ENCODE measurements at regions not wholly inside any gene's neighbourhood (a gene's known extent, or its start where the extent isn't known, plus 50 kb on each side); places are given as distances from the start of the nearest gene placed in this dataset.

DNA sequence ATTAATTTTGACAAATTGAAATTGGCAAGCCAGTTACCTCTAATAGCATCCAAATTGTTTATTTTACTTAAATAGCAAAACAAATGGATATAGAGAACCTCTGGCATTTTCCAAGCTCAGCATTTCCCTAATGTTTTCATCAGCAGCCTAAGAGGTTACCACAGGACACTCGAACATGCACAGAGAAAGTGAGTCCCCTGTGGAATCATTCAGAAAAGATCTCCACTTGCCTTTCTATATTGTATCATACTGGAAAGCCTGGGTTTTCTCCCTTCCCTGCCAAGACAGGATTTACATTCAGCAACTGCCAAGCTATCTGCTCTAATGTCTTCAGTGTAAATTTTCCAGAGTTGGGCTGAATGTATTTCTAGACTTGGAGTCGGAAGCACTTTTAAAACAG lies 188.9 kb downstream of the KCTD12 start:
- no peaks in the 10 kb centered on the region for H3K27me3 ChIP-seq (ENCODE audit: insufficient read depth, poor library complexity, severe bottlenecking)
- no peak overlapping the region for H3K4me3 ChIP-seq (replicated peaks; ENCODE audit: insufficient read depth, low read length)
- no peak for DNase-seq (ENCODE audit: low read depth in 1 of 2, low spot score in 1 of 2)
- TF ChIP-seq POLR2AphosphoS5 (IDR thresholded peaks at IDR 0.05; ENCODE audit: low read depth): no peak
- no peak for TF ChIP-seq REST (IDR thresholded peaks at IDR 0.05; ENCODE audit: insufficient replicate concordance, low read depth)
- TF ChIP-seq SPI1 (IDR thresholded peaks at IDR 0.05; ENCODE audit: borderline replicate concordance, low read depth): no peak
- no peak for TF ChIP-seq GABPA (IDR thresholded peaks at IDR 0.05; ENCODE audit: low read depth)
- TF ChIP-seq, protein P1, sequence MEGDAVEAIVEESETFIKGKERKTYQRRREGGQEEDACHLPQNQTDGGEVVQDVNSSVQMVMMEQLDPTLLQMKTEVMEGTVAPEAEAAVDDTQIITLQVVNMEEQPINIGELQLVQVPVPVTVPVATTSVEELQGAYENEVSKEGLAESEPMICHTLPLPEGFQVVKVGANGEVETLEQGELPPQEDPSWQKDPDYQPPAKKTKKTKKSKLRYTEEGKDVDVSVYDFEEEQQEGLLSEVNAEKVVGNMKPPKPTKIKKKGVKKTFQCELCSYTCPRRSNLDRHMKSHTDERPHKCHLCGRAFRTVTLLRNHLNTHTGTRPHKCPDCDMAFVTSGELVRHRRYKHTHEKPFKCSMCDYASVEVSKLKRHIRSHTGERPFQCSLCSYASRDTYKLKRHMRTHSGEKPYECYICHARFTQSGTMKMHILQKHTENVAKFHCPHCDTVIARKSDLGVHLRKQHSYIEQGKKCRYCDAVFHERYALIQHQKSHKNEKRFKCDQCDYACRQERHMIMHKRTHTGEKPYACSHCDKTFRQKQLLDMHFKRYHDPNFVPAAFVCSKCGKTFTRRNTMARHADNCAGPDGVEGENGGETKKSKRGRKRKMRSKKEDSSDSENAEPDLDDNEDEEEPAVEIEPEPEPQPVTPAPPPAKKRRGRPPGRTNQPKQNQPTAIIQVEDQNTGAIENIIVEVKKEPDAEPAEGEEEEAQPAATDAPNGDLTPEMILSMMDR (IDR thresholded peaks at IDR 0.05; ENCODE audit: insufficient read depth, low read length): no peak
- H3K27ac ChIP-seq (replicated peaks): no peak overlapping the region

GRCh38 chr13:76696370-76696769 lies 189.8 kb downstream of the KCTD12 start:
- H3K4me3 ChIP-seq (replicated peaks; ENCODE audit: insufficient read depth, low read length): no peak overlapping the region
- no peaks in the 10 kb centered on the region for H3K27me3 ChIP-seq (ENCODE audit: insufficient read depth, poor library complexity, severe bottlenecking)
- no peak for TF ChIP-seq GABPA (IDR thresholded peaks at IDR 0.05; ENCODE audit: low read depth)
- TF ChIP-seq REST (IDR thresholded peaks at IDR 0.05; ENCODE audit: insufficient replicate concordance, low read depth): no peak
- TF ChIP-seq SPI1 (IDR thresholded peaks at IDR 0.05; ENCODE audit: borderline replicate concordance, low read depth): no peak
- TF ChIP-seq POLR2AphosphoS5 (IDR thresholded peaks at IDR 0.05; ENCODE audit: low read depth): no peak
- TF ChIP-seq, protein P1 (IDR thresholded peaks at IDR 0.05; ENCODE audit: insufficient read depth, low read length): no peak
- DNase-seq (ENCODE audit: low read depth in 1 of 2, low spot score in 1 of 2): no peak
- no peak overlapping the region for H3K27ac ChIP-seq (replicated peaks)

GRCh38 chr13:76693086-76693485 lies 193.1 kb downstream of the KCTD12 start:
- H3K4me3 ChIP-seq (replicated peaks; ENCODE audit: insufficient read depth, low read length): no peak overlapping the region
- no peak for DNase-seq (ENCODE audit: low read depth in 1 of 2, low spot score in 1 of 2)
- no peak for TF ChIP-seq POLR2AphosphoS5 (IDR thresholded peaks at IDR 0.05; ENCODE audit: low read depth)
- no peak for TF ChIP-seq REST (IDR thresholded peaks at IDR 0.05; ENCODE audit: insufficient replicate concordance, low read depth)
- TF ChIP-seq GABPA (IDR thresholded peaks at IDR 0.05; ENCODE audit: low read depth): no peak
- TF ChIP-seq SPI1 (IDR thresholded peaks at IDR 0.05; ENCODE audit: borderline replicate concordance, low read depth): no peak
- TF ChIP-seq, protein P1 (IDR thresholded peaks at IDR 0.05; ENCODE audit: insufficient read depth, low read length): no peak
- H3K27ac ChIP-seq (replicated peaks): no peak overlapping the region
- no peaks in the 10 kb centered on the region for H3K27me3 ChIP-seq (ENCODE audit: insufficient read depth, poor library complexity, severe bottlenecking)
